NB4 (cell line): ENCODE measurements at regions not wholly inside any gene's neighbourhood (a gene's known extent, or its start where the extent isn't known, plus 50 kb on each side); places are given as distances from the start of the nearest gene placed in this dataset.

Source experiments
- DNase-seq: peaks from one replicate; pipeline ENCODE4 v3.0.0; 2010; ENCODE audit warnings: low read depth
- H3K4me3 ChIP-seq: one replicate; pipeline ENCODE4 v1.5.1; 2011; ENCODE audit warnings: mild to moderate bottlenecking, low read depth, low read length, moderate library complexity
- CTCF ChIP-seq: IDR thresholded peaks from one replicate; pipeline ENCODE4 v1.5.1; 2012; ENCODE audit warnings: low read depth, low read length
- MAX ChIP-seq: IDR thresholded peaks from 2 replicates; pipeline ENCODE4 v1.6.1; 2011; ENCODE audit warnings: low read depth, low read length
- MYC ChIP-seq: IDR thresholded peaks from 2 replicates; pipeline ENCODE4 v1.6.1; 2011; ENCODE audit warnings: low read depth, low read length
- POLR2A ChIP-seq: IDR thresholded peaks from 2 replicates; pipeline ENCODE4 v1.6.1; 2011; ENCODE audit warnings: mild to moderate bottlenecking; ENCODE audit not compliant: insufficient read length; ENCODE audit errors: extremely low read depth

GRCh38 chr10:44178856-44179255 lies 206.0 kb downstream of the CXCL12 start:
- no peak overlapping the region for H3K4me3 ChIP-seq
- TF ChIP-seq MAX (no peak), POLR2A (no peak), CTCF (no peak), MYC (no peak)
- DNase-seq, result no peak

- DNase-seq, result no peak
- H3K4me3 ChIP-seq, result no peak overlapping the region
- no peak for TF ChIP-seq MAX
- TF ChIP-seq MYC, result no peak
- TF ChIP-seq CTCF, result no peak
- no peak for TF ChIP-seq POLR2A
These were observed 206.6 kb downstream of the CXCL12 start for GRCh38 chr10:44178281-44178680.

- TF ChIP-seq MAX, result no peak
- no peak for DNase-seq
- H3K4me3 ChIP-seq, result no peak overlapping the region
These were observed 207.3 kb downstream of the CXCL12 start for GRCh38 chr10:44177610-44178009.

GRCh38 chr10:44176311-44176710 lies 208.6 kb downstream of the CXCL12 start:
- DNase-seq, result no peak
- no peak for TF ChIP-seq MAX
- TF ChIP-seq CTCF, result no peak
- no peak for TF ChIP-seq MYC
- TF ChIP-seq POLR2A, result no peak
- H3K4me3 ChIP-seq, result no peak overlapping the region

GRCh38 chr10:44173608-44173894 lies 211.3 kb downstream of the CXCL12 start:
- no peak overlapping the region for H3K4me3 ChIP-seq
- TF ChIP-seq POLR2A (no peak), MAX (no peak), MYC (no peak), CTCF (no peak)
- DNase-seq, result no peak

- no peak for TF ChIP-seq MYC
- TF ChIP-seq CTCF, result no peak
- TF ChIP-seq MAX, result no peak
- no peak for TF ChIP-seq POLR2A
These were observed 211.9 kb downstream of the CXCL12 start for GRCh38 chr10:44172883-44173607.

More at GRCh38 chr10:44172883-44173607, 211.9 kb downstream of the CXCL12 start:
- no peak for DNase-seq
- H3K4me3 ChIP-seq, result no peak overlapping the region
